GM12864 (cell line): ENCODE measurements at regions not wholly inside any gene's neighbourhood (a gene's known extent, or its start where the extent isn't known, plus 50 kb on each side); places are given as distances from the start of the nearest gene placed in this dataset.

ENCODE experiments used
- DNase-seq: peaks from one replicate; pipeline ENCODE4 v3.0.0-alpha.2; 2011; ENCODE audit warnings: low read depth
- H3K4me3 ChIP-seq: 2 replicates; pipeline ENCODE4 v1.5.1; 2011; ENCODE audit warnings: mild to moderate bottlenecking, low read depth, low read length, control low read depth
- TF ChIP-seq, protein P1 (sequence below): IDR thresholded peaks from 2 replicates; pipeline ENCODE4 v1.5.1; 2011; ENCODE audit warnings: low read depth, mild to moderate bottlenecking, moderate library complexity, low read length, control low read depth, inconsistent platforms; ENCODE audit errors: missing control alignments

- no peak overlapping the region for H3K4me3 ChIP-seq
- no peak for DNase-seq
- TF ChIP-seq, protein P1, sequence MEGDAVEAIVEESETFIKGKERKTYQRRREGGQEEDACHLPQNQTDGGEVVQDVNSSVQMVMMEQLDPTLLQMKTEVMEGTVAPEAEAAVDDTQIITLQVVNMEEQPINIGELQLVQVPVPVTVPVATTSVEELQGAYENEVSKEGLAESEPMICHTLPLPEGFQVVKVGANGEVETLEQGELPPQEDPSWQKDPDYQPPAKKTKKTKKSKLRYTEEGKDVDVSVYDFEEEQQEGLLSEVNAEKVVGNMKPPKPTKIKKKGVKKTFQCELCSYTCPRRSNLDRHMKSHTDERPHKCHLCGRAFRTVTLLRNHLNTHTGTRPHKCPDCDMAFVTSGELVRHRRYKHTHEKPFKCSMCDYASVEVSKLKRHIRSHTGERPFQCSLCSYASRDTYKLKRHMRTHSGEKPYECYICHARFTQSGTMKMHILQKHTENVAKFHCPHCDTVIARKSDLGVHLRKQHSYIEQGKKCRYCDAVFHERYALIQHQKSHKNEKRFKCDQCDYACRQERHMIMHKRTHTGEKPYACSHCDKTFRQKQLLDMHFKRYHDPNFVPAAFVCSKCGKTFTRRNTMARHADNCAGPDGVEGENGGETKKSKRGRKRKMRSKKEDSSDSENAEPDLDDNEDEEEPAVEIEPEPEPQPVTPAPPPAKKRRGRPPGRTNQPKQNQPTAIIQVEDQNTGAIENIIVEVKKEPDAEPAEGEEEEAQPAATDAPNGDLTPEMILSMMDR = no peak
Measured at GRCh38 chr12:17592472-17592871, 497.5 kb downstream of the RERGL start.

GRCh38 chr12:17591005-17591681, 498.9 kb downstream of the RERGL start:
- TF ChIP-seq, protein P1 = no peak
- no peak for DNase-seq
- no peak overlapping the region for H3K4me3 ChIP-seq

DNA sequence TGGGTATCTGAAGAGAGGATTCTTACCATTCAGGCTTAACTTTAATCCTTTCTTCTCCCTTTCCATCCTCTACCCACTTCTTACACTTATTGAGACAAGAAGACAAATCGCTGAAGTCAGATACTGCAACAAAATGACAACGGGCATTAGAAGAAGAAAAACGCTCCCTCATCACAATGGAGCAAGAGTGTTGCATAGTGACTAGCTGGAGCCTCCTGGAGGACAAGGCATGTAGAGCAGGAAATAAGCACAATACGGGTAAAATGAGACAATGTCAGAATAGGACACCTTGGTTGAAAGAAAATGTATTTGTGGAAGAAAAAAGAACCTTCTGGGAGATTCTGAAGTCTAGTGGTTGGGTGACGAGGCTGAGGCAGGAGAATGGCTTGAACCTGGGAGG, 501.0 kb downstream of the RERGL start:
- no peak for DNase-seq
- TF ChIP-seq, protein P1 = peak; percentile 4
- no peak overlapping the region for H3K4me3 ChIP-seq

- no peak overlapping the region for H3K4me3 ChIP-seq
- DNase-seq = no peak
- TF ChIP-seq, protein P1 = no peak
Measured at GRCh38 chr12:17579205-17580026, 510.6 kb downstream of the RERGL start.

- TF ChIP-seq, protein P1 = no peak
- no peak overlapping the region for H3K4me3 ChIP-seq
- no peak for DNase-seq
Measured at GRCh38 chr12:17577405-17577804, 512.6 kb downstream of the RERGL start.

- TF ChIP-seq, protein P1 = no peak
- H3K4me3 ChIP-seq = no peak overlapping the region
- DNase-seq = no peak
Measured at GRCh38 chr12:17572250-17572649, 517.7 kb downstream of the RERGL start.
